ENCODE measurements at regions not wholly inside any gene's neighbourhood (a gene's known extent, or its start where the extent isn't known, plus 50 kb on each side); places are given as distances from the start of the nearest gene placed in this dataset.
"Not testable (repeated sequence)": the region's sequence is repeated elsewhere in the genome, so short reads cannot be mapped to it uniquely, and the experiment has no call there.

- peak; percentile 66 for DNase-seq (ENCODE audit: low read depth)
Measured at GRCh38 chr4:147160908-147161513, 215.3 kb upstream of the TTC29 start.

GRCh38 chr4:147163311-147163710 lies 217.6 kb upstream of the TTC29 start:
- DNase-seq (ENCODE audit: low read depth): no peak

- not testable (repeated sequence) for DNase-seq (ENCODE audit: low read depth)
Measured at GRCh38 chr4:147168200-147168599, 222.5 kb upstream of the TTC29 start.

GRCh38 chr4:147173322-147173721 lies 227.7 kb upstream of the TTC29 start:
- DNase-seq (ENCODE audit: low read depth): no peak

- no peak for DNase-seq (ENCODE audit: low read depth)
Measured at GRCh38 chr4:147173797-147174432, 228.3 kb upstream of the TTC29 start.

- no peak for DNase-seq (ENCODE audit: low read depth)
Measured at GRCh38 chr4:147174591-147174990, 228.9 kb upstream of the TTC29 start.

- DNase-seq (ENCODE audit: low read depth): no peak
Measured at GRCh38 chr4:147175460-147176025, 229.9 kb upstream of the TTC29 start.

GRCh38 chr4:147182041-147182440 lies 236.4 kb upstream of the TTC29 start:
- DNase-seq (ENCODE audit: low read depth): no peak

GRCh38 chr4:147192679-147193078 lies 247.0 kb upstream of the TTC29 start:
- no peak for DNase-seq (ENCODE audit: low read depth)

GRCh38 chr4:147194114-147194513 lies 248.4 kb upstream of the TTC29 start:
- DNase-seq (ENCODE audit: low read depth): no peak

- no peak for DNase-seq (ENCODE audit: low read depth)
Measured at GRCh38 chr4:147194604-147195003, 248.9 kb upstream of the TTC29 start.

GRCh38 chr4:147195386-147195785 lies 249.7 kb upstream of the TTC29 start:
- DNase-seq (ENCODE audit: low read depth): no peak

- DNase-seq (ENCODE audit: low read depth): no peak
Measured at GRCh38 chr4:147198411-147199051, 252.9 kb upstream of the TTC29 start.

GRCh38 chr4:147201016-147201415 lies 255.4 kb upstream of the TTC29 start:
- DNase-seq (ENCODE audit: low read depth): no peak

- no peak for DNase-seq (ENCODE audit: low read depth)
Measured at GRCh38 chr4:147206807-147207206, 261.1 kb upstream of the TTC29 start.

GRCh38 chr4:147207911-147208310 lies 262.2 kb upstream of the TTC29 start:
- no peak for DNase-seq (ENCODE audit: low read depth)

- DNase-seq (ENCODE audit: low read depth): no peak
Measured at GRCh38 chr4:147217655-147218054, 263.2 kb upstream of the EDNRA start.

- DNase-seq (ENCODE audit: low read depth): no peak
Measured at GRCh38 chr4:147219145-147219544, 261.8 kb upstream of the EDNRA start.

GRCh38 chr4:147220833-147221232 lies 260.1 kb upstream of the EDNRA start:
- peak; percentile 4 for DNase-seq (ENCODE audit: low read depth)

GRCh38 chr4:147222906-147223305 lies 258.0 kb upstream of the EDNRA start:
- no peak for DNase-seq (ENCODE audit: low read depth)

- no peak for DNase-seq (ENCODE audit: low read depth)
Measured at GRCh38 chr4:147223576-147223975, 257.3 kb upstream of the EDNRA start.

- no peak for DNase-seq (ENCODE audit: low read depth)
Measured at GRCh38 chr4:147236806-147237205, 244.1 kb upstream of the EDNRA start.

GRCh38 chr4:147244786-147245185 lies 236.1 kb upstream of the EDNRA start:
- no peak for DNase-seq (ENCODE audit: low read depth)

All from ELR (cell line).